DOHH2 (cell line): ENCODE measurements at regions not wholly inside any gene's neighbourhood (a gene's known extent, or its start where the extent isn't known, plus 50 kb on each side); places are given as distances from the start of the nearest gene placed in this dataset.

Source experiments
- H3F3A ChIP-seq: fragments of 200-600 bp; sonication (generic), shearing (Covaris generic); 2 replicates; pipeline ENCODE4 v1.6.0; 2016; ENCODE audit warnings: antibody characterized with exemption, mild to moderate bottlenecking; ENCODE audit not compliant: control insufficient read depth, insufficient read depth
- H3K27ac ChIP-seq: fragments of 200-600 bp; sonication (generic); 2 replicates; pipeline ENCODE4 v1.5.1; 2014; ENCODE audit warnings: low read depth, mild to moderate bottlenecking, low read length, moderate library complexity
- H3K27me3 ChIP-seq: fragments of 200-600 bp; sonication (generic); 2 replicates; pipeline ENCODE4 v1.6.1; 2014; ENCODE audit warnings: mild to moderate bottlenecking, low read length, mixed read lengths; ENCODE audit not compliant: control insufficient read depth
- H3K36me3 ChIP-seq: fragments of 200-600 bp; sonication (generic); 2 replicates; pipeline ENCODE4 v1.6.1; 2014; ENCODE audit warnings: mild to moderate bottlenecking, low read length, moderate library complexity, mixed read lengths; ENCODE audit not compliant: control insufficient read depth
- H3K4me1 ChIP-seq: fragments of 200-600 bp; sonication (generic); 2 replicates; pipeline ENCODE4 v1.6.1; 2014; ENCODE audit warnings: mild to moderate bottlenecking, low read length, mixed read lengths; ENCODE audit not compliant: control insufficient read depth
- H3K4me2 ChIP-seq: fragments of 200-600 bp; sonication (generic); 2 replicates; pipeline ENCODE4 v1.6.0; 2014; ENCODE audit warnings: mild to moderate bottlenecking, low read length, moderate library complexity
- H3K4me3 ChIP-seq: fragments of 200-600 bp; sonication (generic); 2 replicates; pipeline ENCODE4 v1.5.1; 2014; ENCODE audit warnings: mild to moderate bottlenecking, low read length, mixed read lengths
- H3K79me2 ChIP-seq: fragments of 200-600 bp; sonication (generic); 2 replicates; pipeline ENCODE4 v1.6.1; 2014; ENCODE audit warnings: mild to moderate bottlenecking, low read length, mixed read lengths; ENCODE audit not compliant: control insufficient read depth
- H3K9me2 ChIP-seq: fragments of 200-600 bp; sonication (generic); replicated peaks from 2 replicates; pipeline ENCODE4 v1.6.1; 2014; ENCODE audit warnings: mild to moderate bottlenecking, low read length, mixed read lengths; ENCODE audit not compliant: control insufficient read depth
- H3K9me3 ChIP-seq: fragments of 200-600 bp; sonication (generic); 2 replicates; pipeline ENCODE4 v1.6.1; 2014; ENCODE audit warnings: antibody characterized with exemption, low read length, mixed read lengths; ENCODE audit not compliant: control insufficient read depth, insufficient read depth
- H4K20me1 ChIP-seq: fragments of 200-600 bp; sonication (generic); 2 replicates; pipeline ENCODE4 v1.6.0; 2014; ENCODE audit warnings: low read depth, mild to moderate bottlenecking, antibody characterized with exemption, low read length, moderate library complexity; ENCODE audit not compliant: control insufficient read depth, insufficient read depth
- EZH2phosphoT487 ChIP-seq: fragments of 200-600 bp; sonication (generic); IDR thresholded peaks from 2 replicates; pipeline ENCODE4 v1.6.1; 2017; ENCODE audit warnings: borderline replicate concordance, mild to moderate bottlenecking, antibody characterized with exemption, low read length, moderate library complexity, mixed read lengths
- TF ChIP-seq, protein P1 (sequence below): fragments of 200-600 bp; sonication (generic); IDR thresholded peaks from one replicate; pipeline ENCODE4 v1.5.1; 2014; ENCODE audit warnings: antibody characterized with exemption, mild to moderate bottlenecking, low read depth, low read length; ENCODE audit not compliant: poor library complexity, severe bottlenecking

GRCh38 chrX:40459571-40460158 is 121.1 kb upstream of the ATP6AP2 start:
- no peaks in the 10 kb centered on the region for H3K36me3 ChIP-seq
- TF ChIP-seq, protein P1, sequence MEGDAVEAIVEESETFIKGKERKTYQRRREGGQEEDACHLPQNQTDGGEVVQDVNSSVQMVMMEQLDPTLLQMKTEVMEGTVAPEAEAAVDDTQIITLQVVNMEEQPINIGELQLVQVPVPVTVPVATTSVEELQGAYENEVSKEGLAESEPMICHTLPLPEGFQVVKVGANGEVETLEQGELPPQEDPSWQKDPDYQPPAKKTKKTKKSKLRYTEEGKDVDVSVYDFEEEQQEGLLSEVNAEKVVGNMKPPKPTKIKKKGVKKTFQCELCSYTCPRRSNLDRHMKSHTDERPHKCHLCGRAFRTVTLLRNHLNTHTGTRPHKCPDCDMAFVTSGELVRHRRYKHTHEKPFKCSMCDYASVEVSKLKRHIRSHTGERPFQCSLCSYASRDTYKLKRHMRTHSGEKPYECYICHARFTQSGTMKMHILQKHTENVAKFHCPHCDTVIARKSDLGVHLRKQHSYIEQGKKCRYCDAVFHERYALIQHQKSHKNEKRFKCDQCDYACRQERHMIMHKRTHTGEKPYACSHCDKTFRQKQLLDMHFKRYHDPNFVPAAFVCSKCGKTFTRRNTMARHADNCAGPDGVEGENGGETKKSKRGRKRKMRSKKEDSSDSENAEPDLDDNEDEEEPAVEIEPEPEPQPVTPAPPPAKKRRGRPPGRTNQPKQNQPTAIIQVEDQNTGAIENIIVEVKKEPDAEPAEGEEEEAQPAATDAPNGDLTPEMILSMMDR = no peak
- TF ChIP-seq EZH2phosphoT487 = no peak
- no peaks in the 10 kb centered on the region for H3K9me3 ChIP-seq
- no peaks in the 10 kb centered on the region for H3F3A ChIP-seq
- H4K20me1 ChIP-seq = no peaks in the 10 kb centered on the region
- no peaks in the 10 kb centered on the region for H3K9me2 ChIP-seq
- H3K79me2 ChIP-seq = no peaks in the 10 kb centered on the region
- no peak overlapping the region for H3K27ac ChIP-seq
- H3K4me3 ChIP-seq = no peak overlapping the region
- H3K4me2 ChIP-seq = no peak overlapping the region
- H3K4me1 ChIP-seq = no peaks in the 10 kb centered on the region
- H3K27me3 ChIP-seq = no peaks in the 10 kb centered on the region

- no peak overlapping the region for H3K4me3 ChIP-seq
- no peak overlapping the region for H3K27ac ChIP-seq
- no peak for TF ChIP-seq EZH2phosphoT487
- TF ChIP-seq, protein P1 = no peak
- H3K9me2 ChIP-seq = no peaks in the 10 kb centered on the region
- no peaks in the 10 kb centered on the region for H4K20me1 ChIP-seq
- H3K27me3 ChIP-seq = no peaks in the 10 kb centered on the region
- no peaks in the 10 kb centered on the region for H3F3A ChIP-seq
- H3K36me3 ChIP-seq = no peaks in the 10 kb centered on the region
- no peaks in the 10 kb centered on the region for H3K4me1 ChIP-seq
- no peak overlapping the region for H3K4me2 ChIP-seq
- no peaks in the 10 kb centered on the region for H3K9me3 ChIP-seq
- H3K79me2 ChIP-seq = no peaks in the 10 kb centered on the region
Observed at GRCh38 chrX:40457406-40457805, 123.4 kb upstream of the ATP6AP2 start.

GRCh38 chrX:40452031-40452430 is 128.7 kb upstream of the ATP6AP2 start:
- Histone ChIP-seq H3K4me1 (no peaks in the 10 kb centered on the region), H3K9me3 (no peaks in the 10 kb centered on the region)
- TF ChIP-seq, protein P1 = no peak
- no peak for TF ChIP-seq EZH2phosphoT487

More at GRCh38 chrX:40452031-40452430, 128.7 kb upstream of the ATP6AP2 start:
- H3K36me3 ChIP-seq = no peaks in the 10 kb centered on the region
- no peak overlapping the region for H3K4me2 ChIP-seq
- H3K27ac ChIP-seq = no peak overlapping the region
- no peak overlapping the region for H3K4me3 ChIP-seq
- H3F3A ChIP-seq = no peaks in the 10 kb centered on the region
- no peaks in the 10 kb centered on the region for H3K79me2 ChIP-seq
- H3K27me3 ChIP-seq = no peaks in the 10 kb centered on the region
- no peaks in the 10 kb centered on the region for H3K9me2 ChIP-seq
- H4K20me1 ChIP-seq = no peaks in the 10 kb centered on the region
